ENCODE measurements at regions not wholly inside any gene's neighbourhood (a gene's known extent, or its start where the extent isn't known, plus 50 kb on each side); places are given as distances from the start of the nearest gene placed in this dataset.

DNA sequence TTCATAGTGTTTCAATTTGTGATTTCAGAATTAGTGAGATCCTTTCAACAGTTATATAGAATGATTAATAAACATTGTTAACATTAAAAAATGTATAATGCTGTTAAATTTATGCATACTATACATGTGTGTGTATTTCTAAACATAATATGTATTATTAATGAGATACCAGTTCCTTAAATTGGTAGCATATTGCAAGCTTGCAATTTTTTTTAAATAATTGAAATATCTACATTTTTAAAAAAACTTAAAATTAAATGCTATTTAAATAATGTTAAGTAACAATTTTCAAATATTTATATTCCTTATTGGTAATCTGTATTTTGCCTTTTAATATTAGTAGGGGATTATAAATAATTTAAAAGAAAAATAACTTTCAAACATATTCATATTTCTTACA is 1479.5 kb upstream of the PCDH7 start:
- no peak overlapping the region for H3K4me3 ChIP-seq
- peaks cover 15% of the 10 kb centered on the region for H3K9me3 ChIP-seq
- DNase-seq (no peak), ATAC-seq (no peak)
- no peaks in the 10 kb centered on the region for H3K36me3 ChIP-seq (ENCODE audit: low read depth)
- no peaks in the 10 kb centered on the region for H3K4me1 ChIP-seq (ENCODE audit: low read depth)
- intact Hi-C loops (cut with DNase I, micrococcal nuclease) = no loop called here
- no peak for TF ChIP-seq CTCF (IDR thresholded peaks at IDR 0.05)

GRCh38 chr4:29243054-29243453 is 1477.1 kb upstream of the PCDH7 start:
- peaks cover 12% of the 10 kb centered on the region for H3K9me3 ChIP-seq
- H3K4me3 ChIP-seq = no peak overlapping the region
- ATAC-seq (no peak), DNase-seq (no peak)
- intact Hi-C loops (cut with DNase I, micrococcal nuclease) = no loop called here
- TF ChIP-seq CTCF (IDR thresholded peaks at IDR 0.05) = no peak
- no peaks in the 10 kb centered on the region for H3K4me1 ChIP-seq (ENCODE audit: low read depth)
- H3K36me3 ChIP-seq (ENCODE audit: low read depth) = no peaks in the 10 kb centered on the region

GRCh38 chr4:29243851-29244250 is 1476.3 kb upstream of the PCDH7 start:
- H3K36me3 ChIP-seq (ENCODE audit: low read depth) = no peaks in the 10 kb centered on the region
- intact Hi-C loops (cut with DNase I, micrococcal nuclease) = no loop called here
- ATAC-seq (no peak), DNase-seq (no peak)
- H3K9me3 ChIP-seq = peaks cover 9% of the 10 kb centered on the region
- no peaks in the 10 kb centered on the region for H3K4me1 ChIP-seq (ENCODE audit: low read depth)
- TF ChIP-seq CTCF (IDR thresholded peaks at IDR 0.05) = no peak
- no peak overlapping the region for H3K4me3 ChIP-seq

- no peak for TF ChIP-seq CTCF (IDR thresholded peaks at IDR 0.05)
- ATAC-seq = no peak
- H3K36me3 ChIP-seq (ENCODE audit: low read depth) = no peaks in the 10 kb centered on the region
- H3K9me3 ChIP-seq = peaks cover 42% of the 10 kb centered on the region
- no peak for DNase-seq
- H3K4me1 ChIP-seq (ENCODE audit: low read depth) = no peaks in the 10 kb centered on the region
- no peak overlapping the region for H3K4me3 ChIP-seq
- intact Hi-C loops (cut with DNase I, micrococcal nuclease) = no loop called here
Measured at GRCh38 chr4:29259556-29259955, 1460.6 kb upstream of the PCDH7 start.

DNA sequence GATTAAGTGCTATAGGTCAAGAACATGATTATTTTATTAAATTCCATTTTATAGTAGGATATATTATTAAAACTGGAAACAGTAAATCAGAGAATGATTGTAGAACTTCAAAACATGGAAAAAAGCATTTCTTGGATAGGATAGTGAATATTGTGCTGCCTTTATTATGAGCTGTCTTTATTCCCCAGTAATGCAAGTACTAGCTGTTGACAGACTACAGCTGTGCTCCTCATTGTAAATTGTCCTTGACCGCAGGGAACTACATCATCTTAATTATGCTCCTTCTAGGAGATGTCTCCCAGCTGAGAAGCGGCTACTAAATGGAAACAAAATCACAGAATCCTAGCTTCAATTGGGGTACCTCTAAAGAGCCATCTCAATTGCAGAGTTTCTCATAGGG is 1457.2 kb upstream of the PCDH7 start:
- no peak for TF ChIP-seq CTCF (IDR thresholded peaks at IDR 0.05)
- intact Hi-C loops (cut with DNase I, micrococcal nuclease) = no loop called here
- DNase-seq = no peak
- no peak for ATAC-seq
- Histone ChIP-seq H3K4me3 (no peak overlapping the region), H3K9me3 (peaks cover 26% of the 10 kb centered on the region), H3K36me3 (ENCODE audit: low read depth) (no peaks in the 10 kb centered on the region), H3K4me1 (ENCODE audit: low read depth) (no peaks in the 10 kb centered on the region)

- ATAC-seq (no peak), DNase-seq (no peak)
- Histone ChIP-seq H3K4me1 (ENCODE audit: low read depth) (no peaks in the 10 kb centered on the region), H3K36me3 (ENCODE audit: low read depth) (no peaks in the 10 kb centered on the region), H3K4me3 (no peak overlapping the region), H3K9me3 (peaks cover 21% of the 10 kb centered on the region)
- TF ChIP-seq CTCF (IDR thresholded peaks at IDR 0.05) = no peak
- intact Hi-C loops (cut with DNase I, micrococcal nuclease) = no loop called here
Measured at GRCh38 chr4:29276150-29276549, 1444.0 kb upstream of the PCDH7 start.

Measured in mucosa of descending colon (tissue), 3 donors.